OCI-LY1 (cell line): ENCODE measurements at regions not wholly inside any gene's neighbourhood (a gene's known extent, or its start where the extent isn't known, plus 50 kb on each side); places are given as distances from the start of the nearest gene placed in this dataset.

ENCODE experiments used
- H2AFZ ChIP-seq: fragments of 200-600 bp; sonication (generic), shearing (Covaris generic); 2 replicates; pipeline ENCODE4 v1.6.0; 2014; ENCODE audit warnings: antibody characterized with exemption, mild to moderate bottlenecking, low read length
- H3F3A ChIP-seq: fragments of 200-600 bp; sonication (generic), shearing (Covaris generic); 2 replicates; pipeline ENCODE4 v1.6.0; 2014; ENCODE audit warnings: mild to moderate bottlenecking, antibody characterized with exemption, low read length, moderate library complexity; ENCODE audit not compliant: insufficient read depth
- H3K27ac ChIP-seq: fragments of 200-600 bp; sonication (generic); 2 replicates; pipeline ENCODE4 v1.5.1; 2014; ENCODE audit warnings: low read length, mixed run types, mild to moderate bottlenecking, low read depth; ENCODE audit not compliant: poor library complexity, severe bottlenecking
- H3K27me3 ChIP-seq: fragments of 200-600 bp; sonication (generic); 2 replicates; pipeline ENCODE4 v1.6.0; 2014; ENCODE audit warnings: antibody characterized with exemption, mild to moderate bottlenecking, low read length, moderate library complexity; ENCODE audit not compliant: insufficient read depth
- H3K36me3 ChIP-seq: fragments of 200-600 bp; sonication (generic); 2 replicates; pipeline ENCODE4 v1.6.1; 2014; ENCODE audit warnings: mild to moderate bottlenecking, antibody characterized with exemption, low read length, moderate library complexity, mixed read lengths; ENCODE audit not compliant: insufficient read depth
- H3K4me1 ChIP-seq: fragments of 200-600 bp; sonication (generic); 2 replicates; pipeline ENCODE4 v1.5.1; 2014; ENCODE audit warnings: mild to moderate bottlenecking, low read length, moderate library complexity; ENCODE audit not compliant: insufficient read depth, severe bottlenecking
- H3K4me2 ChIP-seq: fragments of 200-600 bp; sonication (generic), shearing (Covaris generic); 2 replicates; pipeline ENCODE4 v1.6.1; 2014; ENCODE audit warnings: low read length
- H3K4me3 ChIP-seq: fragments of 200-600 bp; sonication (generic); 2 replicates; pipeline ENCODE4 v1.5.1; 2014; ENCODE audit warnings: low read length, low read depth, mild to moderate bottlenecking, mixed read lengths; ENCODE audit not compliant: poor library complexity, severe bottlenecking
- H3K79me2 ChIP-seq: fragments of 200-600 bp; shearing (Covaris generic); 2 replicates; pipeline ENCODE4 v1.6.1; 2016; ENCODE audit warnings: mixed run types, low read length, mixed read lengths; ENCODE audit not compliant: insufficient read depth
- H3K9ac ChIP-seq: fragments of 200-600 bp; sonication (generic), shearing (Covaris generic); 2 replicates; pipeline ENCODE4 v1.6.1; 2014; ENCODE audit warnings: mild to moderate bottlenecking, low read length, mixed read lengths
- H3K9me2 ChIP-seq: fragments of 200-600 bp; sonication (generic), shearing (Covaris generic); 2 replicates; pipeline ENCODE4 v1.6.1; 2014; ENCODE audit warnings: low read depth, mild to moderate bottlenecking, low read length, mixed read lengths
- H3K9me3 ChIP-seq: fragments of 200-600 bp; shearing (Covaris generic); 2 replicates; pipeline ENCODE4 v1.6.1; 2014; ENCODE audit warnings: low read length, mixed read lengths
- H4K20me1 ChIP-seq: fragments of 200-600 bp; sonication (generic), shearing (Covaris generic); 2 replicates; pipeline ENCODE4 v1.6.0; 2016; ENCODE audit warnings: mild to moderate bottlenecking, low read length; ENCODE audit not compliant: insufficient read depth
- CTCF ChIP-seq: fragments of 200-600 bp; sonication (generic), shearing (Covaris generic); IDR thresholded peaks from 2 replicates; pipeline ENCODE4 v1.5.1; 2017; ENCODE audit warnings: mild to moderate bottlenecking, antibody characterized with exemption, low read length, moderate library complexity, mixed read lengths
- EZH2 ChIP-seq: fragments of 200-600 bp; sonication (generic), shearing (Covaris generic); IDR thresholded peaks from 2 replicates; pipeline ENCODE4 v1.8.0; 2017; ENCODE audit warnings: borderline replicate concordance, mixed run types, mild to moderate bottlenecking, antibody characterized with exemption, low read length, moderate library complexity, mixed read lengths

- H3K4me3 ChIP-seq, result no peak overlapping the region
- H3K4me2 ChIP-seq, result no peak overlapping the region
- H3K27me3 ChIP-seq, result no peaks in the 10 kb centered on the region
- H3K36me3 ChIP-seq, result no peaks in the 10 kb centered on the region
- no peaks in the 10 kb centered on the region for H4K20me1 ChIP-seq
- no peak overlapping the region for H3K9ac ChIP-seq
- no peaks in the 10 kb centered on the region for H3K4me1 ChIP-seq
- H3K9me2 ChIP-seq, result no peaks in the 10 kb centered on the region
- H2AFZ ChIP-seq, result no peak overlapping the region
- no peaks in the 10 kb centered on the region for H3K79me2 ChIP-seq
- no peaks in the 10 kb centered on the region for H3F3A ChIP-seq
- H3K27ac ChIP-seq, result no peak overlapping the region
- TF ChIP-seq CTCF (no peak), EZH2 (no peak)
- H3K9me3 ChIP-seq, result no peaks in the 10 kb centered on the region
Observed at GRCh38 chr20:24378661-24379483, 90.6 kb upstream of the SYNDIG1 start.

- Histone ChIP-seq H3K4me1 (no peaks in the 10 kb centered on the region), H3K9ac (no peak overlapping the region), H3K9me2 (no peaks in the 10 kb centered on the region), H3K4me2 (no peak overlapping the region), H3K27ac (no peak overlapping the region), H3K27me3 (no peaks in the 10 kb centered on the region), H4K20me1 (no peaks in the 10 kb centered on the region), H2AFZ (no peak overlapping the region), H3K36me3 (no peaks in the 10 kb centered on the region), H3K79me2 (no peaks in the 10 kb centered on the region), H3K4me3 (no peak overlapping the region), H3F3A (no peaks in the 10 kb centered on the region), H3K9me3 (no peaks in the 10 kb centered on the region)
- no peak for TF ChIP-seq CTCF
- TF ChIP-seq EZH2, result no peak
Observed at GRCh38 chr20:24376311-24377099, 92.9 kb upstream of the SYNDIG1 start.

GRCh38 chr20:24373372-24373771, 96.1 kb upstream of the SYNDIG1 start:
- no peaks in the 10 kb centered on the region for H4K20me1 ChIP-seq
- H3K4me1 ChIP-seq, result no peaks in the 10 kb centered on the region
- no peak overlapping the region for H3K9ac ChIP-seq
- H3K27me3 ChIP-seq, result no peaks in the 10 kb centered on the region
- H3F3A ChIP-seq, result no peaks in the 10 kb centered on the region
- H3K9me2 ChIP-seq, result no peaks in the 10 kb centered on the region
- TF ChIP-seq EZH2 (no peak), CTCF (no peak)
- H3K9me3 ChIP-seq, result no peaks in the 10 kb centered on the region
- no peak overlapping the region for H3K27ac ChIP-seq
- H2AFZ ChIP-seq, result no peak overlapping the region
- no peaks in the 10 kb centered on the region for H3K36me3 ChIP-seq
- no peak overlapping the region for H3K4me2 ChIP-seq
- H3K4me3 ChIP-seq, result no peak overlapping the region
- no peaks in the 10 kb centered on the region for H3K79me2 ChIP-seq
